HPDE6-E6E7 (cell line): ENCODE measurements at regions not wholly inside any gene's neighbourhood (a gene's known extent, or its start where the extent isn't known, plus 50 kb on each side); places are given as distances from the start of the nearest gene placed in this dataset.
"Not testable (repeated sequence)": the region's sequence is repeated elsewhere in the genome, so short reads cannot be mapped to it uniquely, and the experiment has no call there.

Source experiments
- DNase-seq: peaks from one replicate; pipeline ENCODE4 v3.0.0; 2011; ENCODE audit warnings: missing footprints; ENCODE audit errors: extremely low spot score

- no peak for DNase-seq
These were observed 325.5 kb upstream of the PTGER4 start for GRCh38 chr5:40354171-40354570.

GRCh38 chr5:40353442-40353841 is 326.3 kb upstream of the PTGER4 start:
- no peak for DNase-seq

DNA sequence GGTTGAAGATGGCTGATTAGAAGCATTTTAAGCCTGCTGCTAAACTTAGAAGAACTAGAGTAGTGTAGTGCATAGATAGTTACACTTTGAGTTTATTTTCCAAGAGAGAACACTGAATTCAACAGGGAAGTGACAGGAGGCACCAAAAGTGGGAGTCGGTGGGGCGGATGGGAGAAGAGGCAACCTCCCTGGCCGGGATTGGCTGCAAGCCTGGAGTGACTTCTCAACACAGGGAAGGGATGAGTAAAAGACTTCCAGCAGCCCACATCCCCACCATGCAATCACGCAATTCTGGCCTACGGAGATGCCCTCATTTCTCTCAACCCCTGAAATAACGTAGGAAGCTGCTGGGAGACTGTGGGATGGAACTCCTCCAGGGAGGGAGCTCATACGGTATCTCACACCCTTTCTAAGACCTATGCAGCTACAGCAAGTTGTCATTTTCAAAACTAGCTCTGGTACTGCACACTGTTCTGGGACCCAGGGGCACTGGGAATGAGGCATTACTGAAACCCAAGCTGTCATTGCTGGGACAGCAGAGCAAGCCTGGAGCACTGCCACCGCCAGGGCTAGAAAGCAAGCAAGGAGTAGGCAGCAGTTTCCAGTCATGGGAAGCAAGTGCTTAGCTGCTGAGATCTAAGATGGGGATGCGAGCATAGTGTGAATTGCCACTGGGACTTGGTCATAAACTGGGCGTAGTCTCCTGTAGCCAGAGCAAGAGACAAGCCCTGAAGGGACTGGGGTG is 331.6 kb upstream of the PTGER4 start:
- no peak for DNase-seq

- no peak for DNase-seq
These were observed 332.8 kb upstream of the PTGER4 start for GRCh38 chr5:40346901-40347300.

GRCh38 chr5:40338434-40338833 is 341.3 kb upstream of the PTGER4 start:
- not testable (repeated sequence) for DNase-seq

DNA sequence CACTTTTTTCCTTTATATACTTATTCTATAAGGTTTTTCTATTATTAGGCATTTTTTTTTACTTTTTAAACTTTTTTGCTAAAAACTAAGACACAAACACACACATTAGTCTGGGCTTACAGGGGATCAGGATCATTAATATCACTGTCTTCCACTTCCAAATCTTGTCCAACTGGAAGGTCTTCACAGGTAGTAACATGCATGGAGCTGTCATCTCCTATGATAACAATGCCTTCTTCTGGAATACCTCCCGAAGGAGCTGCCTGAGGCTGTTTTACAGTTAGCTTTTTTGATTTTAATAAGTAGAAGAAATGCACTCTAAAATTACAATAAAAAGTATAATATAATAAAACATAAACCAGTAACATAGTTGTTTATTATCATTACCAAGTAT is 345.5 kb upstream of the PTGER4 start:
- DNase-seq = no peak

GRCh38 chr5:40333459-40334241 is 346.1 kb upstream of the PTGER4 start:
- no peak for DNase-seq

GRCh38 chr5:40332970-40333369 is 346.7 kb upstream of the PTGER4 start:
- DNase-seq = no peak

- no peak for DNase-seq
These were observed 348.1 kb upstream of the PTGER4 start for GRCh38 chr5:40331616-40332015.

DNA sequence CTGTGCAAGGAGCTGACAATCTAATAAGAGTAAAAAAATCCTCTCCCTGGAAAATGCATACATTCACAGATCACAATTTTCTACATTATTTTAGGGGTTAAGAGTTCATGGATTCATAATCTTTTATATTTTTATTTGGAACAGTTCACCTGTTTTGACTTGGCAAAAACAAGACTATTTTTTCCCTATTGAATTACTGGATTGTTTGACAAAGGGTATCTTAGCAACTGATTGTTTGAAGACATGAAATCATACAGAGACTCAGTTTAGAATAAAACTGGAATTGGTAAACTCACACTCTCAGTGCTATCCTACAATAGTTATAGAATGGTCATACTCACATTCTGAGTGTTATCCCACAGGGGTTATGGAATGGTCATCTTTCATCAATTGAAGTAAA is 358.2 kb upstream of the PTGER4 start:
- no peak for DNase-seq

DNA sequence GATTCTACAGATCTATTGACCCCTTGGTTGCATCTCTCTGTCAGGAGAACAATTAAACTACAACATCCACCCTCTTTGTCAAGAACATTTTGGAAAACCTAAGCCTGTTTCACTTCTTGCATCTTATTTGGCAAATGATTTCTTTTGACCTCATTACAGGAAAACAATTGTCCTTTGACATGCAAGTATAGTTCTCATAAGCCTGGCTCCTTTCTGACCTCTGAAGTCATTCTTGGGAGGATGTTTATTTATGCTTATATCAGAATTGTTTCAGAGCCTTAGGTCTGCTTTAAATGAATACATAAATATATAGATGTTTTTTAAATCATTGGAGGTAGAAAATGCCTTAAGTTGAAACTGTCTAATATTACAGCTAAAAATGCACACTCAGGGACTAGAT is 361.3 kb upstream of the PTGER4 start:
- DNase-seq = no peak

DNA sequence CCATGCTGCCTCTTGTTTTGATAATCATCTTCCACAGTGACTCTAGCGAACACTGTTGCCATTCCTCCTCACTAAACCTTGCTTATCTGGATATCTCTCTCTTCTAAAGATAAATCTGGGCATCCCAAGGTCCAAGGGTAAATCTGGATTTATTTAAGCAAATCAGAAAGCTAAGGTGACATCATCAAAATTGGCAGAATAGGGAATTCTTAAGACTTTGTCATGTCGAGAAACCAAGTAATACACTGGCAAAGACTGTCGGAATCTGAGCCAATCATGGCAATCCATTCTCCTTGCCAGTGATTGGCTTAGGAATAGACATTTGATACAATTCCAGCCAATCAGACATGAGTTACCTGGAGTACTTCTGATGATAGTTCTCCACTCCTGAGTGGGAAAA is 362.7 kb upstream of the PTGER4 start:
- DNase-seq = no peak

DNA sequence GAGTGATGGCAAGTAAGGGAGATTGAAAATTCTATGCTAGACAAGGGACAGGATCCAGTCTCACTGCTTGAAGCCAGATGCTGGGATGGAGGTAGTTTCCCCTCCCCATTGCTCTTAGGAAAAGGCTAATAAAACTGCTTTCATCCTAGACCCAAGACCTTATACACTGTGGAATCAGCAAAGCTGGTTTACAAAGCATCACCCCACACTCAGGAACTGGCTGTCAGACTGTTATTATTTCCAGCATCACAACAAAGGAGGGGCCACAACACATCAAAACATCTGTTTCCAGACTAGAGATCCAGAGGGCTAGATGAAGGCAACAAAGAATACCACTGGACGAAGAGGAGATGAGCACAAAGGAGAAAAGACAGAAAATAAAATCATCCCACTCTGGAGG is 364.6 kb upstream of the PTGER4 start:
- no peak for DNase-seq

GRCh38 chr5:40314275-40314674 is 365.4 kb upstream of the PTGER4 start:
- DNase-seq = no peak

GRCh38 chr5:40312205-40312604 is 367.5 kb upstream of the PTGER4 start:
- no peak for DNase-seq

GRCh38 chr5:40309851-40310250 is 369.9 kb upstream of the PTGER4 start:
- DNase-seq = no peak

GRCh38 chr5:40308867-40309266 is 370.8 kb upstream of the PTGER4 start:
- DNase-seq = no peak

GRCh38 chr5:40307920-40308319 is 371.8 kb upstream of the PTGER4 start:
- DNase-seq = no peak

- no peak for DNase-seq
These were observed 372.7 kb upstream of the PTGER4 start for GRCh38 chr5:40306869-40307487.

GRCh38 chr5:40292006-40292405 is 387.7 kb upstream of the PTGER4 start:
- no peak for DNase-seq

DNA sequence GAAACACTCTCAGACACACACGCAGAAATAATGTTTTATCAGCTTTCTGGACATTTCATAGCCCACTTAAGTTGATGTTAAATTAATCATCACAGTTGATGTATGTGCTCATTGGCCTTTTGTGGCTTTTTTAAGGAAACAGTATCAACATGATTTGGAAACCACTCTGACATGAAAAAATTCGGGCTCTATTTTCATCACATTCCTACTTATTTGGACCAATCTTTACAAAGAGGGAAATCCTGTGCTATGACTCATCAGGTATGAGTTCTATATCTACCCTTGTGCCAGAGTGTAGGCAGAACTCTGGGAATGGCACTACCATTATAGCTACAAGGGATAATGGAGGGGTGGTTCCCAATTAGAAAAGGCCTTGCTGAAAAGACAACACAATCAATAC is 388.4 kb upstream of the PTGER4 start:
- no peak for DNase-seq

- no peak for DNase-seq
These were observed 390.8 kb upstream of the PTGER4 start for GRCh38 chr5:40288800-40289485.
